ENCODE measurements at regions not wholly inside any gene's neighbourhood (a gene's known extent, or its start where the extent isn't known, plus 50 kb on each side); places are given as distances from the start of the nearest gene placed in this dataset.

DNA sequence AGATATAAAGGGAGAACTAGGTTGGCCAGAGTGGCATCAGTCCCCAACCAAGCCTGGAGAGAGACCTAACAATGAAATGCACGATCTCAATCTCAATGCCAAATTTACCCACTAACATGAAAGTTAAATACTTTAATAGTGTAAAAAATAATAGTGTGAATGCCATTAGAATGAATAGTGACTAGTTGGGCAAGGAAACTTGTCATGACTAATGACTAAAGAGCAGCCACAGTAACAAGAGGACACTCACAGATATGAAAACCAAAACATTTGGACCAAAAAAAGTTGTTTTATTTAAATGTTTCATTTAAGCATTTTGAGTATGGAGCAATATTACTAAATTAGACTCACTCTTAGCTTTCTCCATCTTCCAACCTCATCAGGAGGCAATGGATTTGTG lies 1853.8 kb downstream of the EFNA5 start:
- dilution Hi-C loops (cut with HindIII; ENCODE audit: low sequenced_read_pairs, unreplicated experiment) (no loop called here), intact Hi-C loops (cut with micrococcal nuclease) (no loop called here), in situ Hi-C loops (cut with MboI; ENCODE audit: low sequenced_read_pairs) (no loop called here)
- no peaks in the 10 kb centered on the region for H3K36me3 ChIP-seq (ENCODE audit: control insufficient read depth, insufficient read depth, low read length)
- POLR2A ChIA-PET (ENCODE audit: unreplicated experiment): no interaction called here
- H3K23ac ChIP-seq (ENCODE audit: low read depth, low read length): no peak overlapping the region
- CTCF ChIA-PET: no interaction called here
- no peaks in the 10 kb centered on the region for H3K9me3 ChIP-seq (ENCODE audit: control insufficient read depth, insufficient read depth, low read length)
- no peak overlapping the region for H2BK120ac ChIP-seq (ENCODE audit: low read depth, low read length)
- no peak overlapping the region for H3K27ac ChIP-seq (ENCODE audit: insufficient read depth, low read length)
- H3K18ac ChIP-seq (ENCODE audit: low read depth, low read length): no peak overlapping the region
- no peak overlapping the region for H2BK5ac ChIP-seq (ENCODE audit: low read depth, low read length, poor library complexity, severe bottlenecking)
- no peaks in the 10 kb centered on the region for H3K9me1 ChIP-seq (ENCODE audit: insufficient read depth, low read length)
- no peaks in the 10 kb centered on the region for H3K4me1 ChIP-seq (ENCODE audit: control insufficient read depth, insufficient read depth, low read length)
- no peak overlapping the region for H3K4ac ChIP-seq (ENCODE audit: low read depth, low read length)
- TF ChIP-seq CHD1 (IDR thresholded peaks at IDR 0.05; ENCODE audit: low read depth, low read length) (no peak), POLR2A (IDR thresholded peaks at IDR 0.05; ENCODE audit: low read depth, low read length) (no peak)
- no CpG with 5 or more reads among the region's 1 CpG for WGBS, 2 experiments (ENCODE audit: extremely low coverage in 2 of 2, insufficient read length in 1 of 2)
- no peak overlapping the region for H2BK20ac ChIP-seq (ENCODE audit: low read depth, low read length)
- H3K9ac ChIP-seq (ENCODE audit: low read depth, low read length): no peak overlapping the region
- no peak overlapping the region for H3K14ac ChIP-seq (replicated peaks; ENCODE audit: low read depth, low read length)
- H2BK15ac ChIP-seq (ENCODE audit: low read depth, low read length): no peak overlapping the region
- H3K4me2 ChIP-seq (ENCODE audit: low read depth, low read length): no peak overlapping the region
- H3K79me1 ChIP-seq (ENCODE audit: low read depth in 1 of 2, low read length in 2 of 2): no peaks in the 10 kb centered on the region
- ATAC-seq (ENCODE audit: low read depth) (no peak), DNase-seq (no peak)
- H3K56ac ChIP-seq (ENCODE audit: extremely low read depth, insufficient read depth, low read length): no peak overlapping the region
- no peak overlapping the region for H2AK9ac ChIP-seq (replicated peaks; ENCODE audit: low read depth, low read length, poor library complexity)
- no peak overlapping the region for H4K8ac ChIP-seq (ENCODE audit: low read depth in 2 of 2, low read length in 2 of 2)
- no TSS peak for BruUV-seq (replicated peaks)
- no peak overlapping the region for H4K5ac ChIP-seq (ENCODE audit: low read depth, low read length)
- H2AFZ ChIP-seq (replicated peaks; ENCODE audit: low read length, poor library complexity): no peak overlapping the region
- H3K27me3 ChIP-seq (ENCODE audit: control insufficient read depth, insufficient read depth, low read length): no peaks in the 10 kb centered on the region
- no peaks in the 10 kb centered on the region for H4K20me1 ChIP-seq (ENCODE audit: insufficient read depth, low read length)
- H3K4me3 ChIP-seq (ENCODE audit: insufficient read depth, low read depth, low read length): no peak overlapping the region
- no peak overlapping the region for H4K91ac ChIP-seq (ENCODE audit: insufficient read depth, low read depth, low read length)
- H2AK5ac ChIP-seq (ENCODE audit: low read depth, low read length): no peak overlapping the region

All from IMR-90 (cell line).